GM13977 (cell line): ENCODE measurements at regions not wholly inside any gene's neighbourhood (a gene's known extent, or its start where the extent isn't known, plus 50 kb on each side); places are given as distances from the start of the nearest gene placed in this dataset.

Experiments used
- DNase-seq: peaks from one replicate; pipeline ENCODE4 v3.0.0; 2012; ENCODE audit warnings: low spot score
- CTCF ChIP-seq: IDR thresholded peaks from 2 replicates; pipeline ENCODE4 v1.5.1; 2012; ENCODE audit warnings: mild to moderate bottlenecking, control low read depth; ENCODE audit not compliant: insufficient read depth; ENCODE audit errors: extremely low read depth, missing control alignments
- in situ Hi-C: fragments of 300-500 bp; cut with MboI; formaldehyde crosslinking; loops from one replicate; pipeline ENCODE4 v1.12.0; 2022; ENCODE audit warnings: low sequenced_read_pairs, low pct_unique_long_range_greater_than_20kb, mixed read lengths, inconsistent platforms; ENCODE audit not compliant: unreplicated experiment

GRCh38 chr20:56975838-56976237, 290.6 kb downstream of the BMP7 start:
- in situ Hi-C loops, result no loop called here
- TF ChIP-seq CTCF, result no peak

DNA sequence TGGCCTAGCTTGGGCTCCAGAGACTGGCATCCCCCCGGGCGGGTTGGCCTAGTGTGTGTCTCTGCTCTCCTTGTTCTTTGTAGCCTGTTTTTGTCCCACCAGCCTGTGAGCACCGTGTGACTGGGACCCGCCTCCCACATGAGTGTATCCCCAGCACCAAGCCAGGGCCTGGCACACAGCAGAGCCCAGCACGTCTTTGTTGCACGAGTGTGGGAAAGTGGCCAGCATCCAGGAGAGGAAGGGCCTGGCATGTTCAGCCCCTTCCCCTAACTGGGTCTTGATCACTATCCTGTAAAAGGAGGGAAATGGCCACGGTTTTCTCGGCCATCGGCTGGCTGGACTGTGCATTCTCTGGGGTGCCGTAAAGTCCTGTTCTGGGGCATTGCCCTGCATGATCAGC, 290.1 kb downstream of the BMP7 start:
- in situ Hi-C loops, result no loop called here
- TF ChIP-seq CTCF, result no peak

More at GRCh38 chr20:56975838-56976237, 290.6 kb downstream of the BMP7 start:
- DNase-seq, result no peak

GRCh38 chr20:56978475-56978874, 288.0 kb downstream of the BMP7 start:
- in situ Hi-C loops, result no loop called here
- TF ChIP-seq CTCF, result no peak
- DNase-seq, result no peak

More for the DNA sequence above, 290.1 kb downstream of the BMP7 start:
- DNase-seq, result no peak

DNA sequence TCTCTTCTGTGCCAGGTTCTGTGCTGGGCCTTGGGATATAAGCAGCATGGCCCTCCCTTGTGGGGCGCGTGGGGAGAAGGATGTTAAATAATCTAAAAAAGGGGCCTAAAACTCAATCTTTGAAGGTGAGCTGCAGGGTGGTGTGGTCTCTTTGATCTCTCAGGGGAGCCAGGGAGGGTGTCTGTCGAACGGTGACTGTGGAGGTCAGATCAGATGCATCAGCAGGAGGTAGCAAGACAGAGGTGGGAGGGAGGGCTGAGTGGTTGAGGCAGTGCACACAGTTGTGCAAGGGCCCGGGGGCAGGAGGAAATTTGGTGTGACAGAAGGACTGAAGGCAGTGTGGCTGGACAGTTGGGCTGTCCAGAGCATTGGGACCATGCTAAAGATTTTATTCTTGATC, 287.3 kb downstream of the BMP7 start:
- no peak for TF ChIP-seq CTCF
- in situ Hi-C loops, result no loop called here
- no peak for DNase-seq

GRCh38 chr20:56981301-56981700, 285.1 kb downstream of the BMP7 start:
- in situ Hi-C loops, result no loop called here
- DNase-seq, result no peak
- TF ChIP-seq CTCF, result no peak

DNA sequence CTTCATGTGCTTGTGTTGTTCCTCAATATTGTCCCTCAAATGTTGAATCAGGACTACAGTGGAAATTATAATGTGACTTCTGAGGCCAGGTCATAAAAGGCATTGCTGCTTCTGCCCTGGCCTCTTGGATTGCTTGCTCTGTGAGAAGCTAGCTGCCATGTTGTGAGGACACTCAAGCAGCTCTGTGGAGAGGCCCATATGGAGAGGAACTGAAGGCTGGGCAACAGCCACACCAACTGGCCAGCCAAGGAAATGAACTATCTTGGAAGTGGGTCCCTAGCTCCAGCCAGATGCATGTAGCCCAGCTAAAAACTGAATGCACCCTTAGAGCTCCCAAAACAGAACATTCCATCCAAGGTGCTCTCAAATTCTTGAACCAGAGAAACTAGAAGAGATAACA, 282.6 kb downstream of the BMP7 start:
- in situ Hi-C loops, result no loop called here
- no peak for TF ChIP-seq CTCF

More for the DNA sequence above, 282.6 kb downstream of the BMP7 start:
- DNase-seq, result no peak
